CD4-positive, CD25-positive, alpha-beta regulatory T cell (primary cell): ENCODE measurements at regions not wholly inside any gene's neighbourhood (a gene's known extent, or its start where the extent isn't known, plus 50 kb on each side); places are given as distances from the start of the nearest gene placed in this dataset.

ENCODE experiments used
- ATAC-seq, 2 donors: fragments of 150-1000 bp; cut with Tn5 transposase; one replicate each; pipeline ENCODE4 v1.10.0; 2021; ENCODE audit warnings: low read depth in 2 of 2, moderate number of reproducible peaks in 2 of 2, moderate library complexity in 1 of 2
- DNase-seq, 3 donors: peaks; one replicate each; pipeline versions ENCODE4 v3.0.0 to v3.0.0-alpha.2; 2012 to 2022; ENCODE audit warnings: mixed read lengths in 1 of 3
- H3K27ac ChIP-seq: one replicate; pipeline ENCODE4 v1.7.0; 2013; ENCODE audit warnings: mild to moderate bottlenecking, low read length; ENCODE audit not compliant: insufficient read depth, poor library complexity, severe bottlenecking
- H3K27me3 ChIP-seq: one replicate; pipeline ENCODE4 v1.7.0; 2013; ENCODE audit warnings: low read length; ENCODE audit not compliant: control insufficient read depth, insufficient read depth
- H3K36me3 ChIP-seq: one replicate; pipeline ENCODE4 v1.7.0; 2013; ENCODE audit warnings: mild to moderate bottlenecking, low read length, moderate library complexity; ENCODE audit not compliant: control insufficient read depth, insufficient read depth
- H3K4me1 ChIP-seq: 2 replicates; pipeline ENCODE4 v1.7.0; 2013; ENCODE audit warnings: mild to moderate bottlenecking, low read length; ENCODE audit not compliant: insufficient read depth, control insufficient read depth, poor library complexity, severe bottlenecking
- H3K4me3 ChIP-seq: one replicate; pipeline ENCODE4 v1.7.0; 2013; ENCODE audit warnings: low read depth, mild to moderate bottlenecking, low read length, moderate library complexity
- H3K9me3 ChIP-seq, 2 experiments: 1 replicate in 1 of 2; 2 replicates in 1 of 2; pipeline ENCODE4 v1.7.0; 2013; ENCODE audit warnings: low read length in 2 of 2, mild to moderate bottlenecking in 1 of 2, moderate library complexity in 1 of 2; ENCODE audit not compliant: control insufficient read depth in 2 of 2
- H3K27ac Mint-ChIP-seq, 3 donors: one replicate each; pipeline ENCODE4 v1.8.0; 2020 to 2022; ENCODE audit warnings: mild to moderate bottlenecking in 3 of 3, mixed read lengths in 3 of 3, moderate library complexity in 2 of 3
- H3K27me3 Mint-ChIP-seq: one replicate; pipeline ENCODE4 v1.8.0; 2022; ENCODE audit warnings: mild to moderate bottlenecking, mixed read lengths
- H3K36me3 Mint-ChIP-seq: one replicate; pipeline ENCODE4 v1.8.0; 2020; ENCODE audit warnings: mixed read lengths
- H3K4me1 Mint-ChIP-seq, 4 donors: one replicate each; pipeline ENCODE4 v1.8.0; 2020 to 2022; ENCODE audit warnings: mixed read lengths in 4 of 4, mild to moderate bottlenecking in 1 of 4
- H3K4me3 Mint-ChIP-seq, 4 donors: one replicate each; pipeline ENCODE4 v1.8.0; 2020 to 2022; ENCODE audit warnings: mild to moderate bottlenecking in 4 of 4, mixed read lengths in 4 of 4, moderate library complexity in 3 of 4
- H3K9me3 Mint-ChIP-seq, 7 donors: one replicate each; pipeline ENCODE4 v1.8.0; 2020 to 2022; ENCODE audit warnings: mixed read lengths in 7 of 7, mild to moderate bottlenecking in 3 of 7, moderate library complexity in 2 of 7

GRCh38 chr12:69074556-69075349, 141.8 kb upstream of the CPM start:
- ATAC-seq = no peak

DNA sequence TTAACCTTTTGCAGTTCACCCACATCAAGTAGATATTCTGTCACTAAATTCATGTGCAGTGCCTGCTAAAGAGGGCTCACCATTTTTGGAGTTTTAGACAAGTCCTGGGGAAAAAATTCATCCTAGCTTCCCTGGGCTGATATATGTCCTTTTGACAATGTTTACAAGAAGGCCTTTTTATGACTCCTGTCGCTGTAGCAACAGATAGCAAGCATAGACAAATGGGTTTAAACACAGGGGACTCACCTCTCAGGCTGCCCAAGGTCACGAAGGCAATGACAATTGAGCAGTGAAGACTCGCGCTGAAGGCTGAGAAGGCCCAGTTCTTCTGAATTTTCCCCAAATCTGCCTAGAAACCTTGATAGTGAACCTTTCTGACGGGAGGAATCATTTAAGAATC, 150.7 kb upstream of the CPM start:
- DNase-seq = no peak
- ATAC-seq = no peak
- Histone ChIP-seq H3K36me3 (no peaks in the 10 kb centered on the region), H3K4me3 (no peak overlapping the region), H3K27me3 (no peaks in the 10 kb centered on the region), H3K4me1 (no peaks in the 10 kb centered on the region), H3K27ac (no peak overlapping the region), H3K9me3 (no peaks in the 10 kb centered on the region)
- Mint-ChIP-seq H3K27me3 (peaks cover 30% of the 10 kb centered on the region), H3K27ac (no peak overlapping the region), H3K4me1 (no peaks in the 10 kb centered on the region), H3K36me3 (no peaks in the 10 kb centered on the region), H3K4me3 (no peak overlapping the region), H3K9me3 (peaks cover 0 to 3% (median 0%) of the 10 kb centered on the region in 7 donors)

More at GRCh38 chr12:69074556-69075349, 141.8 kb upstream of the CPM start:
- Mint-ChIP-seq H3K27ac (no peak overlapping the region), H3K4me3 (no peak overlapping the region), H3K36me3 (no peaks in the 10 kb centered on the region), H3K4me1 (peaks cover 0 to 7% (median 0%) of the 10 kb centered on the region in 4 donors), H3K9me3 (peaks cover 0 to 3% (median 0%) of the 10 kb centered on the region in 7 donors), H3K27me3 (peaks cover 31% of the 10 kb centered on the region)
- Histone ChIP-seq H3K36me3 (no peaks in the 10 kb centered on the region), H3K4me1 (no peaks in the 10 kb centered on the region), H3K27me3 (peaks cover 2% of the 10 kb centered on the region), H3K4me3 (no peak overlapping the region), H3K27ac (no peak overlapping the region), H3K9me3 (no peaks in the 10 kb centered on the region)
- no peak for DNase-seq

DNA sequence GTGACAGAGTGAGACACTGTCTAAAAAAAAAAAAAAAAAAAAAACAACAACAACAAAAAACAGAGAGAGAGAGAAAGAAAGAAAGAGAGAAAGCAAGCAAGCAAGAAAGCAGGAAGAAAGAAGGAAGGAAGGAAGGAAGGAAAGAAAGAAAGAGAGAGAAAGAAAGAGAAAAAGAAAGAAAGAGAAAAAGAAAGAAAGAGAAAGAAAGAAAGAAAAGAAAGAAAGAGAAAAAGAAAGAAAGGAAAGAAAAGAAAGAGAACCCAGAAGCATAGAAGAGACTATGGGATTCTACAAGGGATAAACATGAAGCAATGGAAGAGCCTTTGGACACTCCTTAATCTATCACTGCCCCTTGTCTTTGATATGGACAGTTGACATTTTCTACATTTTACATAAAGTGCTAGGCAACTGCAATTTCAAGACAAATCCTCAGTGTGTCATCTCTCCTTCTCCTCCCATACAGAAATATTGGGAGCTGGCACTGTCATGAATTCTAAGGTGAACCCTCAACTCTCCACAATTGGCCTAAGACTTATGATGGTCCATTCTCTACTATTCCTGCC, 151.9 kb upstream of the CPM start:
- Histone ChIP-seq H3K36me3 (no peaks in the 10 kb centered on the region), H3K4me1 (no peaks in the 10 kb centered on the region), H3K27ac (no peak overlapping the region), H3K27me3 (no peaks in the 10 kb centered on the region), H3K4me3 (no peak overlapping the region), H3K9me3 (no peaks in the 10 kb centered on the region)
- Mint-ChIP-seq H3K36me3 (no peaks in the 10 kb centered on the region), H3K27me3 (peaks cover 30% of the 10 kb centered on the region), H3K4me3 (no peak overlapping the region), H3K9me3 (peaks cover 0 to 3% (median 0%) of the 10 kb centered on the region in 7 donors), H3K27ac (no peak overlapping the region), H3K4me1 (no peaks in the 10 kb centered on the region)
- no peak for DNase-seq
- ATAC-seq = no peak

DNA sequence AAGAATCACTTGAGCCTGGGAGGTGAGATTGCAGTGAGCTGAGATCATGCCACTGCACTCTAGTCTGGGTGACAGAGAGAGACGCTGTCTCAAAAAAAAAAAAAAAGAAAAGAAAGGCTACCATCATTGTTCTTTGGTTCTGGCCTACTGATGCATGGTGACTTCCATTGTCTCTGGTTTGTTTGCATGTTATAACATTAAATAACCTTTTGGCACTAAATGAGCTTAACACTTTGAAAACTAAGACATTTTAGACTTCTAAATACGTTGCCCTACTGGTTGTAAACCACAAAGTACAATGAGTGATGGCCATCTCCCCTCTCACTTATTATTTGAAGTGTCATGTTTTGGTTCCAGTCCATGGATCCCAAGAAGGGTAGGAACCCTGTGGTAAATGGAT, 152.9 kb upstream of the CPM start:
- no peak overlapping the region for H3K27ac Mint-ChIP-seq
- peaks cover 36% of the 10 kb centered on the region for H3K27me3 Mint-ChIP-seq
- H3K4me1 Mint-ChIP-seq = no peaks in the 10 kb centered on the region
- H3K27me3 ChIP-seq = no peaks in the 10 kb centered on the region
- no peak for DNase-seq
- no peaks in the 10 kb centered on the region for H3K4me1 ChIP-seq
- no peaks in the 10 kb centered on the region for H3K36me3 Mint-ChIP-seq
- H3K4me3 Mint-ChIP-seq = no peak overlapping the region
- H3K9me3 ChIP-seq = no peaks in the 10 kb centered on the region
- H3K27ac ChIP-seq = no peak overlapping the region
- no peaks in the 10 kb centered on the region for H3K36me3 ChIP-seq
- peaks cover 0 to 3% (median 0%) of the 10 kb centered on the region in 7 donors for H3K9me3 Mint-ChIP-seq
- H3K4me3 ChIP-seq = no peak overlapping the region
- no peak for ATAC-seq

DNA sequence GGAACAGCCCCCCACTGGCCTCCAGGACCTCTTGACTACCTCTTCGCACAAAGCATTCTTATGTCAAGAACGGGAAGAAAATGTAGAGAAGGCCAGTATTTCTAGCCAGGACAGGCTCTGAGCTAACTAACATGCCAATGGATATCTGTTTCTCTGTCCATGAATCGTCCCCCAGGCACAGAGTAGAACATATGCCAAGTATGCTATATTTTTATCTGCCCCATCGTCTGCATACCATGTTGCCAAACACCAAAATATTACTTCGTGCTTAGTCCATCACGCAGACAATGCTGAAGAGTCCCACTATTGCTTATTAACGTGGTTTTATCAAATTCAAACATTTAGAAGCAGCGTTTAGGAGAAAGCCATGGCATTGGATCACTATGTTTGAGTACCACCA, 151.4 kb upstream of the CPSF6 start:
- no peaks in the 10 kb centered on the region for H3K4me1 Mint-ChIP-seq
- no peak for ATAC-seq
- no peak overlapping the region for H3K27ac Mint-ChIP-seq
- DNase-seq = no peak
- H3K27me3 Mint-ChIP-seq = peaks cover 43% of the 10 kb centered on the region
- Histone ChIP-seq H3K27ac (no peak overlapping the region), H3K36me3 (no peaks in the 10 kb centered on the region), H3K4me3 (no peak overlapping the region), H3K27me3 (peaks cover 7% of the 10 kb centered on the region), H3K4me1 (no peaks in the 10 kb centered on the region), H3K9me3 (no peaks in the 10 kb centered on the region)
- H3K36me3 Mint-ChIP-seq = no peaks in the 10 kb centered on the region
- peaks cover 0 to 3% (median 0%) of the 10 kb centered on the region in 7 donors for H3K9me3 Mint-ChIP-seq
- H3K4me3 Mint-ChIP-seq = no peak overlapping the region

DNA sequence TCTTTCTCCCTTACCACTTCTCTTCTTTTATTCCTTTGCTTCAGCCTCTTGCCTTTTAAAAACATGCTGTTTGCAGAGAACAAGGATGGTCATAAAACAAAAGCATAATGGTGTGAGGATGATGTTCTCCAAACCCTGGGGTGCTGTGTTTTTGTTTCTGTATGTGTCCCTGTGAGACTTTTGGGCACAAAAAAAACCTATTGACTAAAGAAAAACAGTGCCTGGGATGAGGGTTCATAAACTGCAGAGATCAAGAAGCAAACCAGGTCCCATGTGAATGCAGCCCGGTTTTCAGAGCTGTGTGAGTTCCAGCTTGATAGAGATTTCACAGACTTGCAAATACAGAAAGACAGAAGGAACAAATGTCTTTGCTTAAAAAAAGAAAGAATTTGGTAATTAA, 148.6 kb upstream of the CPSF6 start:
- no peak overlapping the region for H3K4me3 ChIP-seq
- H3K9me3 ChIP-seq = no peaks in the 10 kb centered on the region
- DNase-seq (no peak), ATAC-seq (no peak)
- Mint-ChIP-seq H3K4me3 (no peak overlapping the region), H3K27me3 (peaks cover 28% of the 10 kb centered on the region), H3K27ac (no peak overlapping the region), H3K36me3 (no peaks in the 10 kb centered on the region), H3K9me3 (peaks cover 0 to 4% (median 0%) of the 10 kb centered on the region in 7 donors), H3K4me1 (no peaks in the 10 kb centered on the region)
- H3K27me3 ChIP-seq = peaks cover 11% of the 10 kb centered on the region
- no peaks in the 10 kb centered on the region for H3K36me3 ChIP-seq
- no peak overlapping the region for H3K27ac ChIP-seq
- H3K4me1 ChIP-seq = no peaks in the 10 kb centered on the region

DNA sequence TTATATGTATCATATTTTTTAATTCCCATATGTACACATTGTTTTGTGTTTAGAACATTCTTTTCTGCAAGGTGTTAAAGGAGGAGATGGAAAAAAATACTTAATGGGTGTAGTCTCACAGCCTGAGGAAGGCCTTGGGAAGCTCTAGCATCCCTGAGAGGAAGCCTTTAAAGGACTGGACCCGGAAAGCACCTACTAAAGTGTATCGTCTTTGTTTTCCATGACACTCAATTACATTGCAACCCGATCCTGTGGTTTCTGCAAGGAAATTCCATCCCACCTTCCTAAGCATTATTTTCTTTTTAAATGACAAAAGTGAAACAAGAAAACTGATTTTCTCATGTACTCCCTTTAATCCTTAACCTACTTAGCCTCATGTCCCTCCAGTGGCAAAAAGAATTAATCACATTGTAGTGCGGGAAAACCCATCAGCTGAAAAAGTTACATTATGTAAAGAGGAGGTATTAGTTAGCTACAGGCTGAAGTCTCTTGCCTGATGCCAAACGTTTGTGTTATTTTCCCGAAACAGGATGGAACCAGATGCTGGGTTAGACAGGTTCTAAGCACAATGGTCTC, 147.8 kb upstream of the CPSF6 start:
- H3K27ac ChIP-seq = no peak overlapping the region
- peaks cover 14% of the 10 kb centered on the region for H3K27me3 ChIP-seq
- no peak overlapping the region for H3K4me3 ChIP-seq
- Mint-ChIP-seq H3K36me3 (no peaks in the 10 kb centered on the region), H3K27ac (no peak overlapping the region), H3K27me3 (peaks cover 20% of the 10 kb centered on the region), H3K4me1 (no peaks in the 10 kb centered on the region), H3K4me3 (no peak overlapping the region), H3K9me3 (peaks cover 0 to 4% (median 0%) of the 10 kb centered on the region in 7 donors)
- DNase-seq = no peak
- no peaks in the 10 kb centered on the region for H3K36me3 ChIP-seq
- no peaks in the 10 kb centered on the region for H3K4me1 ChIP-seq
- no peaks in the 10 kb centered on the region for H3K9me3 ChIP-seq
- no peak for ATAC-seq
